GM12878 (cell line): ENCODE measurements at regions not wholly inside any gene's neighbourhood (a gene's known extent, or its start where the extent isn't known, plus 50 kb on each side); places are given as distances from the start of the nearest gene placed in this dataset.

Experiments
- ATAC-seq: fragments of 200-7000 bp; cut with Tn5 transposase; 3 replicates; pipeline ENCODE4 v1.9.1; 2020; ENCODE audit warnings: mild to moderate bottlenecking, moderate library complexity
- BruUV-seq: library from RNA; stranded (reverse); fragments of 400-500 nt; replicated peaks from 2 replicates; lab custom pipeline; 2021; lab: Mats Ljungman, UMichigan
- CTCF ChIA-PET: fragments of 300-600 bp; sonication (Branson Sonifier 250); formaldehyde crosslinking; extraction: SDS; loops from one replicate; lab custom pipeline; 2021; ENCODE audit warnings: inconsistent platforms; lab: Yijun Ruan, JAX
- POLR2A ChIA-PET: fragments of 350-600 bp; formaldehyde crosslinking; extraction: SDS; loops from one replicate; lab custom pipeline; 2021; ENCODE audit warnings: inconsistent platforms; lab: Charles Lee
- RAD21 ChIA-PET: fragments of 300-600 bp; sonication (Branson Sonifier 250); formaldehyde crosslinking; loops from one replicate; lab custom pipeline; 2023; ENCODE audit warnings: antibody characterized with exemption; ENCODE audit not compliant: unreplicated experiment; lab: Charles Lee
- SMC1A ChIA-PET: fragments of 300-600 bp; sonication (Branson Sonifier 250); formaldehyde crosslinking; loops from one replicate; lab custom pipeline; 2023; ENCODE audit not compliant: unreplicated experiment, uncharacterized antibody; lab: Charles Lee
- DNase-seq: peaks from one replicate; pipeline ENCODE4 v3.0.0-alpha.2; 2011; ENCODE audit warnings: low read depth, low spot score
- FAIRE-seq: peaks from 3 replicates; lab custom pipeline; 2011; peaks lifted over from hg19 to GRCh38; lab: Jason Lieb, UNC
- H2AFZ ChIP-seq: 2 replicates; pipeline ENCODE4 v1.6.0; 2011; ENCODE audit warnings: low read depth, low read length, control low read depth; ENCODE audit not compliant: control insufficient read depth
- H3K27ac ChIP-seq: 2 replicates; pipeline ENCODE4 v1.5.1; 2011; ENCODE audit warnings: control low read depth; ENCODE audit not compliant: control insufficient read depth, insufficient read depth
- H3K27me3 ChIP-seq, 2 experiments: replicated peaks in 1 of 2; 2 replicates each; pipeline versions ENCODE4 v1.6.0 to v1.6.1; 2011; ENCODE audit warnings: low read length in 1 of 2; ENCODE audit not compliant: control insufficient read depth in 2 of 2, insufficient read depth in 2 of 2
- H3K36me3 ChIP-seq, 2 experiments: 2 replicates each; pipeline ENCODE4 v1.5.1; 2011; ENCODE audit warnings: low read length in 1 of 2; ENCODE audit not compliant: control insufficient read depth in 2 of 2, insufficient read depth in 2 of 2
- H3K4me1 ChIP-seq: 2 replicates; pipeline ENCODE4 v1.6.1; 2011; ENCODE audit warnings: mild to moderate bottlenecking, low read length, moderate library complexity, mixed read lengths; ENCODE audit not compliant: control insufficient read depth, insufficient read depth
- H3K4me2 ChIP-seq: 2 replicates; pipeline ENCODE4 v1.6.0; 2011; ENCODE audit warnings: control low read depth; ENCODE audit not compliant: control insufficient read depth, insufficient read depth
- H3K4me3 ChIP-seq: fragments of 200-600 bp; sonication (generic); 2 replicates; pipeline ENCODE4 v1.5.1; 2016
- H3K79me2 ChIP-seq: 2 replicates; pipeline ENCODE4 v1.6.0; 2011; ENCODE audit warnings: low read length; ENCODE audit not compliant: control insufficient read depth, insufficient read depth
- H3K9ac ChIP-seq: 2 replicates; pipeline ENCODE4 v1.8.0; 2011; ENCODE audit warnings: low read length, control low read depth, mixed read lengths; ENCODE audit not compliant: control insufficient read depth, insufficient read depth
- H3K9me3 ChIP-seq: replicated peaks from 3 replicates; pipeline ENCODE4 v1.5.1; 2011; ENCODE audit warnings: mild to moderate bottlenecking, low read length; ENCODE audit not compliant: control insufficient read depth, insufficient read depth
- H4K20me1 ChIP-seq: 2 replicates; pipeline ENCODE4 v1.6.0; 2011; ENCODE audit not compliant: control insufficient read depth, insufficient read depth
- SPI1 ChIP-seq: IDR thresholded peaks from 2 replicates; pipeline ENCODE4 v1.6.1; 2011; ENCODE audit warnings: low read depth, mild to moderate bottlenecking, low read length, moderate library complexity, borderline replicate concordance; ENCODE audit not compliant: insufficient read depth
- SREBF2 ChIP-seq: IDR thresholded peaks from 2 replicates; pipeline ENCODE4 v1.6.1; 2012; ENCODE audit warnings: mild to moderate bottlenecking, low read length
- SUZ12 ChIP-seq: fragments of 200-600 bp; sonication (generic); IDR thresholded peaks from one replicate; pipeline ENCODE4 v1.6.1; 2018; ENCODE audit warnings: antibody characterized with exemption, mild to moderate bottlenecking; ENCODE audit not compliant: unreplicated experiment
- USF1 ChIP-seq: IDR thresholded peaks from 2 replicates; pipeline ENCODE4 v1.6.1; 2011; ENCODE audit warnings: borderline replicate concordance, low read depth, mild to moderate bottlenecking, moderate library complexity, mixed read lengths, low read length; ENCODE audit not compliant: insufficient read depth; ENCODE audit errors: extremely low read length
- YBX1 ChIP-seq: fragments of 450-650 bp; IDR thresholded peaks from 2 replicates; pipeline ENCODE4 v1.6.1; 2016; ENCODE audit warnings: antibody characterized with exemption
- WGBS: methylation state at CpG from one replicate; pipeline ENCODE4 v1.1.6; 2016; ENCODE audit warnings: low lambda C conversion rate; ENCODE audit not compliant: insufficient replicate concordance, insufficient coverage; ENCODE audit errors: missing lambda C conversion rate; 5-methylcytosine and 5-hydroxymethylcytosine counted together
- in situ Hi-C: fragments of 300-500 bp; cut with MboI; formaldehyde crosslinking; loops from 9 replicates; pipeline ENCODE4 v1.14.3; 2018; ENCODE audit warnings: mixed read lengths
- intact Hi-C: fragments of 100-400 bp; cut with micrococcal nuclease; formaldehyde crosslinking; loops from one replicate; pipeline ENCODE4 v1.14.2; 2022; ENCODE audit not compliant: unreplicated experiment

- BruUV-seq: no TSS peak
- intact Hi-C loops: no loop called here
These were observed 276.0 kb downstream of the DMAC1 start for GRCh38 chr9:7523426-7524043.

GRCh38 chr9:7520396-7520795, 279.2 kb downstream of the DMAC1 start:
- DNase-seq (no peak), ATAC-seq (no peak), FAIRE-seq (no peak)
- Histone ChIP-seq H4K20me1 (no peaks in the 10 kb centered on the region), H2AFZ (no peak overlapping the region), H3K9ac (no peak overlapping the region), H3K36me3 (no peaks in the 10 kb centered on the region), H3K4me2 (no peak overlapping the region), H3K79me2 (no peaks in the 10 kb centered on the region), H3K9me3 (no peaks in the 10 kb centered on the region), H3K4me3 (no peak overlapping the region), H3K27ac (no peak overlapping the region), H3K27me3 (no peaks in the 10 kb centered on the region), H3K4me1 (no peaks in the 10 kb centered on the region)
- SMC1A ChIA-PET: no interaction called here
- POLR2A ChIA-PET: no interaction called here
- BruUV-seq: no TSS peak
- in situ Hi-C loops: no loop called here
- TF ChIP-seq SREBF2 (no peak), SUZ12 (no peak), SPI1 (no peak), USF1 (no peak)
- 23% methylated on average over 5 of the region's 5 CpGs for WGBS
- intact Hi-C loops: no loop called here
- CTCF ChIA-PET: no interaction called here
- RAD21 ChIA-PET: no interaction called here

More at GRCh38 chr9:7523426-7524043, 276.0 kb downstream of the DMAC1 start:
- no peak for ATAC-seq
- H3K36me3 ChIP-seq: no peaks in the 10 kb centered on the region
- RAD21 ChIA-PET: interaction anchor here (0.5 kb wide), 1 partner anchor 264 kb away, joined by 3 read pairs; no protein-coding TSS in a partner anchor
- CTCF ChIA-PET: interaction anchor here (0.9 kb wide), 1 partner anchor 11 kb away, joined by 3 read pairs; no protein-coding TSS in a partner anchor
- no peak overlapping the region for H2AFZ ChIP-seq
- H3K79me2 ChIP-seq: no peaks in the 10 kb centered on the region
- SMC1A ChIA-PET: interaction anchor here (1.1 kb wide), 1 partner anchor 15 kb away, joined by 3 read pairs; no protein-coding TSS in a partner anchor
- no peak overlapping the region for H3K9ac ChIP-seq
- in situ Hi-C loops: no loop called here
- no peaks in the 10 kb centered on the region for H3K27me3 ChIP-seq
- H3K27ac ChIP-seq: no peak overlapping the region
- no peaks in the 10 kb centered on the region for H3K4me1 ChIP-seq
- no peaks in the 10 kb centered on the region for H3K9me3 ChIP-seq
- H3K4me2 ChIP-seq: no peak overlapping the region
- 51% methylated on average over 5 of the region's 5 CpGs for WGBS
- H4K20me1 ChIP-seq: no peaks in the 10 kb centered on the region
- H3K4me3 ChIP-seq: no peak overlapping the region
- POLR2A ChIA-PET: no interaction called here
- no peak for TF ChIP-seq YBX1
- TF ChIP-seq, all 136 proteins: peak for 0
- FAIRE-seq: no peak
- no peak for DNase-seq
